Astrocyte of the spinal cord (primary cell): ENCODE measurements at regions not wholly inside any gene's neighbourhood (a gene's known extent, or its start where the extent isn't known, plus 50 kb on each side); places are given as distances from the start of the nearest gene placed in this dataset.

ENCODE experiments used
- DNase-seq: peaks from one replicate; pipeline ENCODE4 v3.0.0; 2011; ENCODE audit warnings: low read depth, low spot score
- H3K4me3 ChIP-seq: 2 replicates; pipeline ENCODE4 v1.5.1; 2011; ENCODE audit warnings: low read depth, mild to moderate bottlenecking, low read length, moderate library complexity
- CTCF ChIP-seq: IDR thresholded peaks from 2 replicates; pipeline ENCODE4 v1.5.1; 2012; ENCODE audit warnings: low read depth, mild to moderate bottlenecking, low read length, inconsistent platforms
- in situ Hi-C: cut with HindIII; loops from 2 replicates; pipeline ENCODE4 v1.10.0; 2017; ENCODE audit warnings: low sequenced_read_pairs

GRCh38 chr16:77589071-77589765 lies 133.1 kb upstream of the NUDT7 start:
- TF ChIP-seq CTCF = no peak
- peak; percentile 71 for DNase-seq
- H3K4me3 ChIP-seq = no peak overlapping the region
- in situ Hi-C loops = no loop called here

GRCh38 chr16:77590707-77591106 lies 131.6 kb upstream of the NUDT7 start:
- in situ Hi-C loops = no loop called here
- DNase-seq = no peak
- H3K4me3 ChIP-seq = no peak overlapping the region
- TF ChIP-seq CTCF = no peak

GRCh38 chr16:77591347-77591746 lies 131.0 kb upstream of the NUDT7 start:
- no peak overlapping the region for H3K4me3 ChIP-seq
- in situ Hi-C loops = no loop called here
- DNase-seq = no peak
- TF ChIP-seq CTCF = no peak

GRCh38 chr16:77592021-77592420 lies 130.3 kb upstream of the NUDT7 start:
- in situ Hi-C loops = no loop called here
- no peak for DNase-seq
- TF ChIP-seq CTCF = no peak
- H3K4me3 ChIP-seq = no peak overlapping the region

GRCh38 chr16:77594057-77594456 lies 128.3 kb upstream of the NUDT7 start:
- no peak for TF ChIP-seq CTCF
- no peak for DNase-seq
- in situ Hi-C loops = no loop called here

GRCh38 chr16:77594799-77595596 lies 127.3 kb upstream of the NUDT7 start:
- H3K4me3 ChIP-seq = no peak overlapping the region
- TF ChIP-seq CTCF = no peak
- peak; percentile 9 for DNase-seq
- in situ Hi-C loops = no loop called here

More at GRCh38 chr16:77594057-77594456, 128.3 kb upstream of the NUDT7 start:
- H3K4me3 ChIP-seq = no peak overlapping the region
